GM06990 (cell line): ENCODE measurements at regions not wholly inside any gene's neighbourhood (a gene's known extent, or its start where the extent isn't known, plus 50 kb on each side); places are given as distances from the start of the nearest gene placed in this dataset.

ENCODE experiments used
- DNase-seq: peaks from one replicate; pipeline ENCODE4 v3.0.0-alpha.2; 2011; ENCODE audit not compliant: insufficient read length; ENCODE audit errors: extremely low read depth
- H3K27me3 ChIP-seq: replicated peaks from 2 replicates; pipeline ENCODE4 v1.6.0; 2011; ENCODE audit warnings: low read length; ENCODE audit not compliant: control insufficient read depth, insufficient read depth
- H3K36me3 ChIP-seq: 2 replicates; pipeline ENCODE4 v1.5.1; 2011; ENCODE audit warnings: low read length; ENCODE audit not compliant: control insufficient read depth, insufficient read depth
- H3K4me3 ChIP-seq: replicated peaks from 2 replicates; pipeline ENCODE4 v1.5.1; 2011; ENCODE audit warnings: low read depth, mild to moderate bottlenecking, control low read depth, low read length
- CTCF ChIP-seq: IDR thresholded peaks from 2 replicates; pipeline ENCODE4 v1.5.1; 2011; ENCODE audit warnings: low read length, control low read depth, mild to moderate bottlenecking, inconsistent platforms; ENCODE audit not compliant: insufficient read depth, poor library complexity, severe bottlenecking

- H3K36me3 ChIP-seq = no peaks in the 10 kb centered on the region
- no peaks in the 10 kb centered on the region for H3K27me3 ChIP-seq
- no peak overlapping the region for H3K4me3 ChIP-seq
- no peak for DNase-seq
- no peak for TF ChIP-seq CTCF
These were observed 101.8 kb downstream of the HMX1 start for GRCh38 chr4:8769645-8770517.

- DNase-seq = no peak
- no peaks in the 10 kb centered on the region for H3K36me3 ChIP-seq
- no peak for TF ChIP-seq CTCF
- H3K4me3 ChIP-seq = no peak overlapping the region
- no peaks in the 10 kb centered on the region for H3K27me3 ChIP-seq
These were observed 103.2 kb downstream of the HMX1 start for GRCh38 chr4:8768357-8768999.

GRCh38 chr4:8766610-8767009 is 105.0 kb downstream of the HMX1 start:
- no peak for DNase-seq
- Histone ChIP-seq H3K27me3 (no peaks in the 10 kb centered on the region), H3K4me3 (no peak overlapping the region), H3K36me3 (no peaks in the 10 kb centered on the region)
- no peak for TF ChIP-seq CTCF

- no peaks in the 10 kb centered on the region for H3K27me3 ChIP-seq
- no peaks in the 10 kb centered on the region for H3K36me3 ChIP-seq
- no peak for DNase-seq
- TF ChIP-seq CTCF = no peak
- no peak overlapping the region for H3K4me3 ChIP-seq
These were observed 105.7 kb downstream of the HMX1 start for GRCh38 chr4:8765631-8766590.

GRCh38 chr4:8765084-8765483 is 106.6 kb downstream of the HMX1 start:
- TF ChIP-seq CTCF = no peak
- Histone ChIP-seq H3K4me3 (no peak overlapping the region), H3K27me3 (no peaks in the 10 kb centered on the region), H3K36me3 (no peaks in the 10 kb centered on the region)
- no peak for DNase-seq
